SK-N-SH (cell line): ENCODE measurements at regions not wholly inside any gene's neighbourhood (a gene's known extent, or its start where the extent isn't known, plus 50 kb on each side); places are given as distances from the start of the nearest gene placed in this dataset.

ENCODE experiments used
- CTCF ChIA-PET: fragments of 300-600, 350-600 bp; formaldehyde crosslinking; extraction: SDS; loops from one replicate; lab custom pipeline; 2021; lab: Yijun Ruan, JAX
- POLR2A ChIA-PET: fragments of 350-600 bp; sonication (Branson Sonifier 250); formaldehyde crosslinking; extraction: SDS; loops from one replicate; lab custom pipeline; 2020; ENCODE audit warnings: antibody characterized with exemption, inconsistent platforms; lab: Yijun Ruan, JAX
- DNase-seq: peaks from one replicate; pipeline ENCODE4 v3.0.0; 2012
- H2AFZ ChIP-seq: fragments of 200-600 bp; sonication (generic); 2 replicates; pipeline ENCODE4 v1.8.1; 2016; ENCODE audit warnings: antibody characterized with exemption, mild to moderate bottlenecking, low read depth
- H3F3A ChIP-seq: fragments of 200-600 bp; sonication (generic); replicated peaks from 2 replicates; pipeline ENCODE3; 2016; ENCODE audit warnings: antibody characterized with exemption, mild to moderate bottlenecking; ENCODE audit not compliant: insufficient read depth
- H3K27ac ChIP-seq, 2 experiments: fragments of 200-500 bp in 1 of 2; fragments of 200-600 bp in 1 of 2; sonication (Bioruptor generic) in 1 of 2; sonication (generic), shearing (Covaris generic) in 1 of 2; 2 replicates each; pipeline versions ENCODE4 v1.5.1 to v1.6.1; 2014 to 2016; ENCODE audit warnings: low read depth in 2 of 2, inconsistent platforms in 1 of 2, low read length in 1 of 2, mild to moderate bottlenecking in 1 of 2, mixed read lengths in 1 of 2
- H3K27me3 ChIP-seq: fragments of 200-600 bp; sonication (generic), shearing (Covaris generic); 2 replicates; pipeline ENCODE4 v1.6.1; 2016; ENCODE audit warnings: mixed run types; ENCODE audit not compliant: insufficient read depth
- H3K36me3 ChIP-seq, 2 experiments: fragments of 200-500 bp in 1 of 2; fragments of 200-600 bp in 1 of 2; sonication (Bioruptor generic) in 1 of 2; sonication (generic) in 1 of 2; replicated peaks in 1 of 2; 2 replicates each; pipeline versions ENCODE3 to v1.5.1; 2014 to 2016; ENCODE audit warnings: low read length in 1 of 2, mild to moderate bottlenecking in 1 of 2; ENCODE audit not compliant: insufficient read depth in 2 of 2, control insufficient read depth in 1 of 2
- H3K4me1 ChIP-seq, 2 experiments: fragments of 200-500 bp in 1 of 2; fragments of 200-600 bp in 1 of 2; sonication (Bioruptor generic) in 1 of 2; sonication (generic), shearing (Covaris generic) in 1 of 2; 2 replicates each; pipeline versions ENCODE4 v1.5.1 to v1.6.1; 2014 to 2016; ENCODE audit warnings: low read depth in 1 of 2, low read length in 1 of 2, mixed run types in 1 of 2; ENCODE audit not compliant: insufficient read depth in 2 of 2, control insufficient read depth in 1 of 2
- H3K4me2 ChIP-seq: fragments of 200-600 bp; sonication (generic), shearing (Covaris generic); 2 replicates; pipeline ENCODE4 v1.6.1; 2017; ENCODE audit warnings: mixed run types
- H3K4me3 ChIP-seq, 2 experiments: fragments of 200-500 bp in 1 of 2; fragments of 200-600 bp in 1 of 2; sonication (Bioruptor generic) in 1 of 2; sonication (generic), shearing (Covaris generic) in 1 of 2; 2 replicates each; pipeline versions ENCODE4 v1.5.1 to v1.8.1; 2014 to 2016; ENCODE audit warnings: low read depth in 2 of 2, inconsistent platforms in 1 of 2, low read length in 1 of 2, mild to moderate bottlenecking in 1 of 2, mixed read lengths in 1 of 2, moderate library complexity in 1 of 2
- H3K79me2 ChIP-seq: fragments of 200-600 bp; sonication (generic); 2 replicates; pipeline ENCODE4 v1.8.1; 2017; ENCODE audit warnings: mild to moderate bottlenecking; ENCODE audit not compliant: insufficient read depth
- H3K9ac ChIP-seq: fragments of 200-600 bp; sonication (generic); 2 replicates; pipeline ENCODE4 v1.6.1; 2017; ENCODE audit warnings: mixed run types
- H3K9me2 ChIP-seq: fragments of 200-600 bp; sonication (generic); 2 replicates; pipeline ENCODE4 v1.6.1; 2017; ENCODE audit warnings: mixed run types
- H3K9me3 ChIP-seq: fragments of 200-600 bp; sonication (generic); 2 replicates; pipeline ENCODE4 v1.6.1; 2017; ENCODE audit warnings: mixed run types, mild to moderate bottlenecking, moderate library complexity
- H4K20me1 ChIP-seq: fragments of 200-600 bp; sonication (generic); 2 replicates; pipeline ENCODE4 v1.6.1; 2017; ENCODE audit warnings: mild to moderate bottlenecking, mixed run types; ENCODE audit not compliant: insufficient read depth
- ELF1 ChIP-seq: IDR thresholded peaks from 2 replicates; pipeline ENCODE4 v1.4.0; 2012
- GABPA ChIP-seq: IDR thresholded peaks from 2 replicates; pipeline ENCODE4 v1.4.0; 2012; ENCODE audit warnings: low read depth, mild to moderate bottlenecking
- POLR2AphosphoS5 ChIP-seq: IDR thresholded peaks from 2 replicates; pipeline ENCODE4 v1.6.1; 2012; ENCODE audit warnings: low read depth, low read length
- RCOR1 ChIP-seq: fragments of 150-350 bp; IDR thresholded peaks from 2 replicates; pipeline ENCODE4 v1.6.1; 2017; ENCODE audit warnings: antibody characterized with exemption, low read length
- RXRA ChIP-seq: IDR thresholded peaks from 2 replicates; pipeline ENCODE4 v1.4.0; 2012; ENCODE audit warnings: low read depth, mild to moderate bottlenecking, borderline replicate concordance
- SIN3A ChIP-seq: IDR thresholded peaks from 2 replicates; pipeline ENCODE4 v1.6.1; 2012; ENCODE audit warnings: low read depth, mild to moderate bottlenecking, low read length, moderate library complexity, borderline replicate concordance
- SMC3 ChIP-seq: IDR thresholded peaks from 2 replicates; pipeline ENCODE4 v1.6.1; 2012; ENCODE audit warnings: low read depth, low read length, improper control_type of control experiment
- TAF1 ChIP-seq: IDR thresholded peaks from 2 replicates; pipeline ENCODE4 v1.6.1; 2012; ENCODE audit warnings: low read depth, mild to moderate bottlenecking, low read length, moderate library complexity, borderline replicate concordance
- TCF12 ChIP-seq: IDR thresholded peaks from 2 replicates; pipeline ENCODE4 v1.4.0; 2012
- TEAD4 ChIP-seq: IDR thresholded peaks from 2 replicates; pipeline ENCODE4 v1.4.0; 2012; ENCODE audit warnings: mild to moderate bottlenecking, borderline replicate concordance; ENCODE audit not compliant: insufficient read depth
- YY1 ChIP-seq: IDR thresholded peaks from 2 replicates; pipeline ENCODE4 v1.4.0; 2012; ENCODE audit warnings: low read depth, mild to moderate bottlenecking
- TF ChIP-seq, protein P1 (sequence below): IDR thresholded peaks from 2 replicates; pipeline ENCODE4; 2012
- TF ChIP-seq, protein P2 (sequence below): fragments of 150-350 bp; IDR thresholded peaks from 2 replicates; pipeline ENCODE4 v1.6.1; 2016; ENCODE audit warnings: mild to moderate bottlenecking, low read depth, low read length
- TF ChIP-seq, protein P3 (sequence below): IDR thresholded peaks from 2 replicates; pipeline ENCODE4 v1.4.0; 2012; ENCODE audit warnings: low read depth
- TF ChIP-seq, protein P4 (sequence below): IDR thresholded peaks from 2 replicates; pipeline ENCODE4 v1.4.0; 2012; ENCODE audit warnings: low read depth, borderline replicate concordance
- TF ChIP-seq, protein P5 (sequence below): fragments of 200-600 bp; sonication (generic); IDR thresholded peaks from 2 replicates; pipeline ENCODE4 v1.6.1; 2017; ENCODE audit warnings: antibody characterized with exemption, mild to moderate bottlenecking, moderate library complexity
- TF ChIP-seq, protein P6 (sequence below): IDR thresholded peaks from 2 replicates; pipeline ENCODE4 v1.4.0; 2012; ENCODE audit warnings: low read depth, borderline replicate concordance
- TF ChIP-seq, protein P7 (sequence below): fragments of 150-350 bp; IDR thresholded peaks from 2 replicates; pipeline ENCODE4 v1.6.1; 2017; ENCODE audit warnings: antibody characterized with exemption, low read length, low read depth, borderline replicate concordance

DNA sequence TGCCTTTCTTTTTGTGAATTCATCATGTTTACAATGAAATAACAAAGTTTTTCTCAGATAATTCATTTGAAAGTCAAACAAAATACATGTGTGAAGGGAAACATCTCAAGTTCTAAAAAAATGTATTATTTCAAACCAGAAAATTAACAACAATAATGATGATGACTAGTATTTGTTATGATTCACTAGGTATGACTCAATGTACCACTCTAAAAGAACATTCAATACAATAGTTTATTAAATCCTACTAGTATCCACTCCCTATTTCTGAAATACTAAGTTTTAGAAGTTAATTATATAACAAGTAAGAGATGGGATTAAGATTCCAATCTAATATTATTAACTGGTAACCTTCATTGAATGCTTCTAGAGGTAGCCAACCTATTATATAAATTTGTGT, 1444.8 kb upstream of the CDH8 start:
- DNase-seq: no peak
- no peak overlapping the region for H3K9ac ChIP-seq
- no peak overlapping the region for H3K4me2 ChIP-seq
- H3K4me3 ChIP-seq: no peak overlapping the region
- no peak overlapping the region for H3K27ac ChIP-seq
- ChIA-PET POLR2A (no interaction called here), CTCF (no interaction called here)
- no peaks in the 10 kb centered on the region for H3K36me3 ChIP-seq
- no peaks in the 10 kb centered on the region for H3K79me2 ChIP-seq
- H3F3A ChIP-seq: no peaks in the 10 kb centered on the region
- TF ChIP-seq TCF12: no peak
- TF ChIP-seq, protein P1, sequence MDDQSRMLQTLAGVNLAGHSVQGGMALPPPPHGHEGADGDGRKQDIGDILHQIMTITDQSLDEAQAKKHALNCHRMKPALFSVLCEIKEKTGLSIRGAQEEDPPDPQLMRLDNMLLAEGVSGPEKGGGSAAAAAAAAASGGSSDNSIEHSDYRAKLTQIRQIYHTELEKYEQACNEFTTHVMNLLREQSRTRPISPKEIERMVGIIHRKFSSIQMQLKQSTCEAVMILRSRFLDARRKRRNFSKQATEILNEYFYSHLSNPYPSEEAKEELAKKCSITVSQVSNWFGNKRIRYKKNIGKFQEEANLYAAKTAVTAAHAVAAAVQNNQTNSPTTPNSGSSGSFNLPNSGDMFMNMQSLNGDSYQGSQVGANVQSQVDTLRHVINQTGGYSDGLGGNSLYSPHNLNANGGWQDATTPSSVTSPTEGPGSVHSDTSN: no peak
- no peak for TF ChIP-seq POLR2AphosphoS5
- TF ChIP-seq SMC3: no peak
- no peak for TF ChIP-seq YY1
- TF ChIP-seq, protein P2, sequence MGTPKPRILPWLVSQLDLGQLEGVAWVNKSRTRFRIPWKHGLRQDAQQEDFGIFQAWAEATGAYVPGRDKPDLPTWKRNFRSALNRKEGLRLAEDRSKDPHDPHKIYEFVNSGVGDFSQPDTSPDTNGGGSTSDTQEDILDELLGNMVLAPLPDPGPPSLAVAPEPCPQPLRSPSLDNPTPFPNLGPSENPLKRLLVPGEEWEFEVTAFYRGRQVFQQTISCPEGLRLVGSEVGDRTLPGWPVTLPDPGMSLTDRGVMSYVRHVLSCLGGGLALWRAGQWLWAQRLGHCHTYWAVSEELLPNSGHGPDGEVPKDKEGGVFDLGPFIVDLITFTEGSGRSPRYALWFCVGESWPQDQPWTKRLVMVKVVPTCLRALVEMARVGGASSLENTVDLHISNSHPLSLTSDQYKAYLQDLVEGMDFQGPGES: no peak
- no peak for TF ChIP-seq ELF1
- TF ChIP-seq, protein P3, sequence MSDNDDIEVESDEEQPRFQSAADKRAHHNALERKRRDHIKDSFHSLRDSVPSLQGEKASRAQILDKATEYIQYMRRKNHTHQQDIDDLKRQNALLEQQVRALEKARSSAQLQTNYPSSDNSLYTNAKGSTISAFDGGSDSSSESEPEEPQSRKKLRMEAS: no peak
- TF ChIP-seq RXRA: no peak
- H3K9me3 ChIP-seq: no peaks in the 10 kb centered on the region
- no peaks in the 10 kb centered on the region for H3K9me2 ChIP-seq
- H3K27me3 ChIP-seq: no peaks in the 10 kb centered on the region
- H2AFZ ChIP-seq: no peak overlapping the region
- H3K4me1 ChIP-seq: no peaks in the 10 kb centered on the region
- H4K20me1 ChIP-seq: no peaks in the 10 kb centered on the region

DNA sequence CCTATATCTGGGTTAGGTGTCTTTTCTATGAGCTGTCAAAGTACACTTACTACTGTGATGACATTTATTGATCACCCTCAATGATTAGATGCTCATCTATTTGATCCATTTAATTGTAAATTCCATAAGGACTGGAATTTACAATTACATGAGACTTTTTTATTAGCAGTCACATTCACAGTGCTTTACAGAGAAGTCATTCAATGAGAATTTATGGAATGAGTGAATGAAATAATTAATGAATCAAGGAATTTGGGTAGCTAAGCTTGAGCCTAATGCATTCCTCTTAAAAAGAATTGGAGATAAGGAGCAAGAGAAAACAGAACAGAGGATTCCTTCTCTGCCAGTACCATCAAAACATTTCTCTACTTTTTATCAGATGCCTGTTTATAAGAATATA, 1437.5 kb upstream of the CDH8 start:
- no peaks in the 10 kb centered on the region for H3K27me3 ChIP-seq

More for the DNA sequence above, 1437.5 kb upstream of the CDH8 start:
- H3K4me3 ChIP-seq: no peak overlapping the region
- no peak overlapping the region for H3K4me2 ChIP-seq
- no peak overlapping the region for H3K27ac ChIP-seq
- no peaks in the 10 kb centered on the region for H3K9me3 ChIP-seq
- no peaks in the 10 kb centered on the region for H3K36me3 ChIP-seq
- H3K4me1 ChIP-seq: no peaks in the 10 kb centered on the region
- CTCF ChIA-PET: interaction anchor here (0.7 to 2.0 kb wide), 3 partner anchors 12 to 1644 kb away, joined by 3 to 7 read pairs (median 3); no protein-coding TSS in a partner anchor
- H2AFZ ChIP-seq: no peak overlapping the region
- DNase-seq: no peak
- no peaks in the 10 kb centered on the region for H3K9me2 ChIP-seq
- no peak overlapping the region for H3K9ac ChIP-seq
- H3K79me2 ChIP-seq: no peaks in the 10 kb centered on the region
- H4K20me1 ChIP-seq: no peaks in the 10 kb centered on the region
- TF ChIP-seq, protein P4, sequence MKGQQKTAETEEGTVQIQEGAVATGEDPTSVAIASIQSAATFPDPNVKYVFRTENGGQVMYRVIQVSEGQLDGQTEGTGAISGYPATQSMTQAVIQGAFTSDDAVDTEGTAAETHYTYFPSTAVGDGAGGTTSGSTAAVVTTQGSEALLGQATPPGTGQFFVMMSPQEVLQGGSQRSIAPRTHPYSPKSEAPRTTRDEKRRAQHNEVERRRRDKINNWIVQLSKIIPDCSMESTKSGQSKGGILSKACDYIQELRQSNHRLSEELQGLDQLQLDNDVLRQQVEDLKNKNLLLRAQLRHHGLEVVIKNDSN: no peak
- TF ChIP-seq RCOR1 (no peak), SIN3A (no peak), TAF1 (no peak), TEAD4 (no peak), GABPA (no peak)
- TF ChIP-seq, protein P5, sequence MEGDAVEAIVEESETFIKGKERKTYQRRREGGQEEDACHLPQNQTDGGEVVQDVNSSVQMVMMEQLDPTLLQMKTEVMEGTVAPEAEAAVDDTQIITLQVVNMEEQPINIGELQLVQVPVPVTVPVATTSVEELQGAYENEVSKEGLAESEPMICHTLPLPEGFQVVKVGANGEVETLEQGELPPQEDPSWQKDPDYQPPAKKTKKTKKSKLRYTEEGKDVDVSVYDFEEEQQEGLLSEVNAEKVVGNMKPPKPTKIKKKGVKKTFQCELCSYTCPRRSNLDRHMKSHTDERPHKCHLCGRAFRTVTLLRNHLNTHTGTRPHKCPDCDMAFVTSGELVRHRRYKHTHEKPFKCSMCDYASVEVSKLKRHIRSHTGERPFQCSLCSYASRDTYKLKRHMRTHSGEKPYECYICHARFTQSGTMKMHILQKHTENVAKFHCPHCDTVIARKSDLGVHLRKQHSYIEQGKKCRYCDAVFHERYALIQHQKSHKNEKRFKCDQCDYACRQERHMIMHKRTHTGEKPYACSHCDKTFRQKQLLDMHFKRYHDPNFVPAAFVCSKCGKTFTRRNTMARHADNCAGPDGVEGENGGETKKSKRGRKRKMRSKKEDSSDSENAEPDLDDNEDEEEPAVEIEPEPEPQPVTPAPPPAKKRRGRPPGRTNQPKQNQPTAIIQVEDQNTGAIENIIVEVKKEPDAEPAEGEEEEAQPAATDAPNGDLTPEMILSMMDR: no peak
- TF ChIP-seq, protein P6, sequence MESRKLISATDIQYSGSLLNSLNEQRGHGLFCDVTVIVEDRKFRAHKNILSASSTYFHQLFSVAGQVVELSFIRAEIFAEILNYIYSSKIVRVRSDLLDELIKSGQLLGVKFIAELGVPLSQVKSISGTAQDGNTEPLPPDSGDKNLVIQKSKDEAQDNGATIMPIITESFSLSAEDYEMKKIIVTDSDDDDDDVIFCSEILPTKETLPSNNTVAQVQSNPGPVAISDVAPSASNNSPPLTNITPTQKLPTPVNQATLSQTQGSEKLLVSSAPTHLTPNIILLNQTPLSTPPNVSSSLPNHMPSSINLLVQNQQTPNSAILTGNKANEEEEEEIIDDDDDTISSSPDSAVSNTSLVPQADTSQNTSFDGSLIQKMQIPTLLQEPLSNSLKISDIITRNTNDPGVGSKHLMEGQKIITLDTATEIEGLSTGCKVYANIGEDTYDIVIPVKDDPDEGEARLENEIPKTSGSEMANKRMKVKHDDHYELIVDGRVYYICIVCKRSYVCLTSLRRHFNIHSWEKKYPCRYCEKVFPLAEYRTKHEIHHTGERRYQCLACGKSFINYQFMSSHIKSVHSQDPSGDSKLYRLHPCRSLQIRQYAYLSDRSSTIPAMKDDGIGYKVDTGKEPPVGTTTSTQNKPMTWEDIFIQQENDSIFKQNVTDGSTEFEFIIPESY: no peak
- TF ChIP-seq, protein P7, sequence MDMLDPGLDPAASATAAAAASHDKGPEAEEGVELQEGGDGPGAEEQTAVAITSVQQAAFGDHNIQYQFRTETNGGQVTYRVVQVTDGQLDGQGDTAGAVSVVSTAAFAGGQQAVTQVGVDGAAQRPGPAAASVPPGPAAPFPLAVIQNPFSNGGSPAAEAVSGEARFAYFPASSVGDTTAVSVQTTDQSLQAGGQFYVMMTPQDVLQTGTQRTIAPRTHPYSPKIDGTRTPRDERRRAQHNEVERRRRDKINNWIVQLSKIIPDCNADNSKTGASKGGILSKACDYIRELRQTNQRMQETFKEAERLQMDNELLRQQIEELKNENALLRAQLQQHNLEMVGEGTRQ: no peak
- TF ChIP-seq, all 33 proteins: peak for 0
- H3F3A ChIP-seq: no peaks in the 10 kb centered on the region
- POLR2A ChIA-PET: no interaction called here
